A549 (cell line): ENCODE measurements at regions not wholly inside any gene's neighbourhood (a gene's known extent, or its start where the extent isn't known, plus 50 kb on each side); places are given as distances from the start of the nearest gene placed in this dataset.
"Not testable (repeated sequence)": the region's sequence is repeated elsewhere in the genome, so short reads cannot be mapped to it uniquely, and the experiment has no call there.

Experiments
- CEBPB ChIP-seq, 2 experiments: fragments of >200 bp in 1 of 2; sonication (Bioruptor Twin) in 1 of 2; formaldehyde crosslinking in 1 of 2; IDR thresholded peaks; 2 replicates each; pipeline ENCODE4 v1.6.1; 2012 to 2016
- EP300 ChIP-seq, 2 experiments: fragments of >200 bp; sonication (Bioruptor Twin); formaldehyde crosslinking; IDR thresholded peaks; 2 replicates in 1 of 2; 3 replicates in 1 of 2; pipeline ENCODE4 v1.6.1; 2016 to 2017
- MAX ChIP-seq: IDR thresholded peaks from 2 replicates; pipeline ENCODE4 v1.6.1; 2012
- POLR2A ChIP-seq: IDR thresholded peaks from 2 replicates; pipeline ENCODE4 v1.6.1; 2012; ENCODE audit warnings: mild to moderate bottlenecking, low read length
- TF ChIP-seq, protein P1 (sequence below): fragments of >200 bp; sonication (Bioruptor Twin); formaldehyde crosslinking; IDR thresholded peaks from 3 replicates; pipeline ENCODE4 v1.5.1; 2016

DNA sequence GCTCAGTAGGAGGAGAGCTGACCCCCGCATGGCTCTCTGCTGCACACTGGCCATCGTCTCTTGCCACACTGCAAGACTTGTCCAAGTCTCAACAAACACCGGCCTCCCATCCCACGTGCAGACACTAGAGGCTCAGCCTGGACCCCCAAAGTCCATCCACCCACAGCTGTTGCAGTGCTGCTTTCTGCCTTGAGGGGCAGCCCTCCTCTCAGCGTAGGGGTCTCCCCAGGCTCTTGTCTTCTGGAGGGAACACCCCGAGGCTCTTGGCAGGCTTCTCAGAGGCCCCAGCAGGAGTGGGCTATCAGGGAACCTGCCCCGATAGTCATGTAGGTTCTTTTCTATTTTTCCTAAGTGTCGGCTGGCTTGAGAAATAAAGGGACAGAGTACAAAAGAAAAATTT, 75.5 kb upstream of the MTLN start:
- TF ChIP-seq MAX; POLR2A; EP300 (IDR thresholded peaks at IDR 0.05); CEBPB (IDR thresholded peaks at IDR 0.05): not testable (repeated sequence)
- TF ChIP-seq, protein P1, sequence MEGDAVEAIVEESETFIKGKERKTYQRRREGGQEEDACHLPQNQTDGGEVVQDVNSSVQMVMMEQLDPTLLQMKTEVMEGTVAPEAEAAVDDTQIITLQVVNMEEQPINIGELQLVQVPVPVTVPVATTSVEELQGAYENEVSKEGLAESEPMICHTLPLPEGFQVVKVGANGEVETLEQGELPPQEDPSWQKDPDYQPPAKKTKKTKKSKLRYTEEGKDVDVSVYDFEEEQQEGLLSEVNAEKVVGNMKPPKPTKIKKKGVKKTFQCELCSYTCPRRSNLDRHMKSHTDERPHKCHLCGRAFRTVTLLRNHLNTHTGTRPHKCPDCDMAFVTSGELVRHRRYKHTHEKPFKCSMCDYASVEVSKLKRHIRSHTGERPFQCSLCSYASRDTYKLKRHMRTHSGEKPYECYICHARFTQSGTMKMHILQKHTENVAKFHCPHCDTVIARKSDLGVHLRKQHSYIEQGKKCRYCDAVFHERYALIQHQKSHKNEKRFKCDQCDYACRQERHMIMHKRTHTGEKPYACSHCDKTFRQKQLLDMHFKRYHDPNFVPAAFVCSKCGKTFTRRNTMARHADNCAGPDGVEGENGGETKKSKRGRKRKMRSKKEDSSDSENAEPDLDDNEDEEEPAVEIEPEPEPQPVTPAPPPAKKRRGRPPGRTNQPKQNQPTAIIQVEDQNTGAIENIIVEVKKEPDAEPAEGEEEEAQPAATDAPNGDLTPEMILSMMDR, result not testable (repeated sequence)
